ENCODE measurements at regions not wholly inside any gene's neighbourhood (a gene's known extent, or its start where the extent isn't known, plus 50 kb on each side); places are given as distances from the start of the nearest gene placed in this dataset.

GRCh38 chr12:58668871-58669270 is 251.4 kb downstream of the LRIG3 start:
- Histone ChIP-seq H3K9me3 (replicated peaks in 1 of 2; ENCODE audit: control insufficient read depth in 1 of 2, insufficient read depth in 1 of 2, low read length in 2 of 2) (peaks cover 5 to 8% of the 10 kb centered on the region in 2 donors), H3K4me2 (replicated peaks; ENCODE audit: extremely low read depth, low read length, poor library complexity, severe bottlenecking) (no peak overlapping the region), H3K79me2 (ENCODE audit: insufficient read depth, low read length) (no peaks in the 10 kb centered on the region), H2AFZ (ENCODE audit: insufficient read depth, low read depth, low read length, poor library complexity, severe bottlenecking) (no peak overlapping the region), H3K27ac (ENCODE audit: low read depth in 1 of 2, low read length in 2 of 2) (no peak overlapping the region), H3K4me1 (ENCODE audit: control insufficient read depth in 1 of 2, insufficient read depth in 2 of 2, low read length in 2 of 2) (no peaks in the 10 kb centered on the region), H4K20me1 (ENCODE audit: insufficient read depth, low read length) (no peaks in the 10 kb centered on the region), H3K36me3 (replicated peaks in 1 of 2; ENCODE audit: control insufficient read depth in 1 of 2, insufficient read depth in 2 of 2, low read length in 2 of 2) (no peaks in the 10 kb centered on the region), H3K9ac (ENCODE audit: insufficient read depth, low read length, poor library complexity, severe bottlenecking) (no peak overlapping the region), H3K27me3 (ENCODE audit: control insufficient read depth in 2 of 2, insufficient read depth in 2 of 2, low read length in 2 of 2) (no peaks in the 10 kb centered on the region), H3K4me3 (replicated peaks in 1 of 3; ENCODE audit: low read depth in 2 of 3, low read length in 3 of 3) (no peak overlapping the region)
- TF ChIP-seq CTCF (IDR thresholded peaks at IDR 0.05): no peak
- WGBS (ENCODE audit: insufficient coverage): no CpG with 5 or more reads among the region's 1 CpG
- Mint-ChIP-seq H3K27ac (no peak overlapping the region), H3K36me3 (no peaks in the 10 kb centered on the region), H3K9me3 (peaks cover 2 to 11% (median 7%) of the 10 kb centered on the region in 7 donors), H3K27me3 (ENCODE audit: low read depth in 3 of 3) (peaks cover 0 to 2% (median 0%) of the 10 kb centered on the region in 3 donors), H3K4me1 (no peaks in the 10 kb centered on the region), H3K4me3 (no peak overlapping the region)
- no peak for DNase-seq
- intact Hi-C loops (cut with micrococcal nuclease): no loop called here

- H3K4me2 ChIP-seq (replicated peaks; ENCODE audit: extremely low read depth, low read length, poor library complexity, severe bottlenecking): no peak overlapping the region
- no peak overlapping the region for H2AFZ ChIP-seq (ENCODE audit: insufficient read depth, low read depth, low read length, poor library complexity, severe bottlenecking)
- Mint-ChIP-seq H3K27ac (no peak overlapping the region), H3K36me3 (no peaks in the 10 kb centered on the region), H3K27me3 (ENCODE audit: low read depth in 3 of 3) (peaks cover 0 to 3% (median 0%) of the 10 kb centered on the region in 3 donors), H3K4me3 (no peak overlapping the region), H3K9me3 (peaks cover 2 to 16% (median 6%) of the 10 kb centered on the region in 7 donors), H3K4me1 (no peaks in the 10 kb centered on the region)
- H3K4me3 ChIP-seq (replicated peaks in 1 of 3; ENCODE audit: low read depth in 2 of 3, low read length in 3 of 3): no peak overlapping the region
- DNase-seq: no peak
- H3K36me3 ChIP-seq (replicated peaks in 1 of 2; ENCODE audit: control insufficient read depth in 1 of 2, insufficient read depth in 2 of 2, low read length in 2 of 2): no peaks in the 10 kb centered on the region
- no peaks in the 10 kb centered on the region for H3K27me3 ChIP-seq (ENCODE audit: control insufficient read depth in 2 of 2, insufficient read depth in 2 of 2, low read length in 2 of 2)
- no peaks in the 10 kb centered on the region for H3K4me1 ChIP-seq (ENCODE audit: control insufficient read depth in 1 of 2, insufficient read depth in 2 of 2, low read length in 2 of 2)
- no peaks in the 10 kb centered on the region for H4K20me1 ChIP-seq (ENCODE audit: insufficient read depth, low read length)
- peaks cover 8 to 10% of the 10 kb centered on the region in 2 donors for H3K9me3 ChIP-seq (replicated peaks in 1 of 2; ENCODE audit: control insufficient read depth in 1 of 2, insufficient read depth in 1 of 2, low read length in 2 of 2)
- intact Hi-C loops (cut with micrococcal nuclease): no loop called here
- H3K79me2 ChIP-seq (ENCODE audit: insufficient read depth, low read length): no peaks in the 10 kb centered on the region
- H3K9ac ChIP-seq (ENCODE audit: insufficient read depth, low read length, poor library complexity, severe bottlenecking): no peak overlapping the region
- H3K27ac ChIP-seq (ENCODE audit: low read depth in 1 of 2, low read length in 2 of 2): no peak overlapping the region
- no peak for TF ChIP-seq CTCF (IDR thresholded peaks at IDR 0.05)
- WGBS (ENCODE audit: insufficient coverage): no CpG with 5 or more reads among the region's 1 CpG
These were observed 249.7 kb downstream of the LRIG3 start for GRCh38 chr12:58670623-58671022.

Measured in CD14-positive monocyte (primary cell).